GM12878 (cell line): ENCODE measurements at regions not wholly inside any gene's neighbourhood (a gene's known extent, or its start where the extent isn't known, plus 50 kb on each side); places are given as distances from the start of the nearest gene placed in this dataset.

ENCODE experiments used
- CBX3 ChIP-seq: fragments of 200-600 bp; sonication (generic); IDR thresholded peaks from 2 replicates; pipeline ENCODE4 v1.6.1; 2016; ENCODE audit warnings: low read depth, borderline replicate concordance
- CREB1 ChIP-seq: IDR thresholded peaks from 2 replicates; pipeline ENCODE4 v1.6.1; 2012; ENCODE audit warnings: low read depth, mild to moderate bottlenecking, inconsistent platforms
- CTCF ChIP-seq, 3 experiments: IDR thresholded peaks in 2 of 3; conservative IDR thresholded peaks in 1 of 3; 2 replicates each; pipeline ENCODE4 v1.5.1; 2011; ENCODE audit warnings: low read depth in 3 of 3, low read length in 3 of 3, mild to moderate bottlenecking in 3 of 3, control low read depth in 2 of 3, moderate library complexity in 2 of 3, inconsistent platforms in 1 of 3, mixed read lengths in 1 of 3; ENCODE audit not compliant: control insufficient read depth in 2 of 3, insufficient read depth in 1 of 3; ENCODE audit errors: extremely low read depth in 1 of 3
- EZH2 ChIP-seq: IDR thresholded peaks from 2 replicates; pipeline ENCODE4 v1.6.1; 2012; ENCODE audit warnings: low read depth, mild to moderate bottlenecking, control low read depth, inconsistent platforms, low read length, borderline replicate concordance; ENCODE audit not compliant: control insufficient read depth
- HCFC1 ChIP-seq: fragments of 150-350 bp; IDR thresholded peaks from 2 replicates; pipeline ENCODE4 v1.6.1; 2014; ENCODE audit warnings: low read length
- KDM1A ChIP-seq: fragments of 200-600 bp; sonication (generic); IDR thresholded peaks from 2 replicates; pipeline ENCODE4 v1.6.1; 2016; ENCODE audit warnings: borderline replicate concordance
- MXI1 ChIP-seq: fragments of 150-350 bp; IDR thresholded peaks from 2 replicates; pipeline ENCODE4 v1.6.1; 2011; ENCODE audit warnings: low read depth, mild to moderate bottlenecking, inconsistent platforms, low read length, improper control_type of control experiment
- PAX5 ChIP-seq: IDR thresholded peaks from 2 replicates; pipeline ENCODE4 v1.6.1; 2011; ENCODE audit warnings: low read depth, low read length, borderline replicate concordance
- POU2F2 ChIP-seq: IDR thresholded peaks from 3 replicates; pipeline ENCODE4 v1.6.1; 2011; ENCODE audit warnings: low read depth, mild to moderate bottlenecking, low read length, borderline replicate concordance
- RAD21 ChIP-seq: IDR thresholded peaks from 2 replicates; pipeline ENCODE4 v1.6.1; 2011; ENCODE audit warnings: mild to moderate bottlenecking, low read depth, low read length, moderate library complexity; ENCODE audit not compliant: insufficient read depth
- SKIL ChIP-seq: fragments of 450-650 bp; IDR thresholded peaks from 2 replicates; pipeline ENCODE4 v1.6.1; 2017; ENCODE audit warnings: mild to moderate bottlenecking, low read depth, inconsistent platforms; ENCODE audit not compliant: poor library complexity, severe bottlenecking
- SRF ChIP-seq, 2 experiments: IDR thresholded peaks; 2 replicates each; pipeline ENCODE4 v1.6.1; 2011; ENCODE audit warnings: low read depth in 2 of 2, low read length in 2 of 2, mild to moderate bottlenecking in 1 of 2, moderate library complexity in 1 of 2
- TAF1 ChIP-seq: IDR thresholded peaks from 2 replicates; pipeline ENCODE4 v1.6.1; 2011; ENCODE audit warnings: mild to moderate bottlenecking, low read depth, low read length, borderline replicate concordance
- ZNF384 ChIP-seq: IDR thresholded peaks from 2 replicates; pipeline ENCODE4 v1.6.1; 2012; ENCODE audit warnings: low read depth, mild to moderate bottlenecking, low read length, improper control_type of control experiment, borderline replicate concordance

GRCh38 chr2:76310894-76311633 is 600.3 kb upstream of the GCFC2 start:
- no peak for TF ChIP-seq MXI1
- TF ChIP-seq SKIL: no peak
- no peak for TF ChIP-seq HCFC1
- no peak for TF ChIP-seq CTCF (IDR thresholded peaks at IDR 0.05 in 2 of 3, conservative IDR thresholded peaks at IDR 0.05 in 1 of 3; ENCODE audit: control insufficient read depth in 2 of 3, extremely low read depth in 1 of 3, insufficient read depth in 1 of 3, low read depth in 3 of 3, low read length in 3 of 3)
- TF ChIP-seq EZH2: no peak
- TF ChIP-seq CREB1: no peak
- no peak for TF ChIP-seq CBX3
- no peak for TF ChIP-seq RAD21
- TF ChIP-seq PAX5: no peak
- TF ChIP-seq KDM1A: no peak
- no peak for TF ChIP-seq TAF1
- TF ChIP-seq SRF (IDR thresholded peaks at IDR 0.05; ENCODE audit: low read depth in 2 of 2, low read length in 2 of 2): no peak
- TF ChIP-seq ZNF384: no peak
- TF ChIP-seq POU2F2: no peak
